ENCODE measurements at regions not wholly inside any gene's neighbourhood (a gene's known extent, or its start where the extent isn't known, plus 50 kb on each side); places are given as distances from the start of the nearest gene placed in this dataset.

- no peak for DNase-seq (ENCODE audit: low spot score)
- in situ Hi-C loops (cut with MboI; ENCODE audit: low pct_unique_long_range_greater_than_20kb, low sequenced_read_pairs, unreplicated experiment) = no loop called here
- no peak for TF ChIP-seq CTCF (IDR thresholded peaks at IDR 0.05; ENCODE audit: extremely low read depth, insufficient read depth, missing control alignments)
These were observed 125.3 kb downstream of the TM9SF2 start for GRCh38 chr13:99626461-99627082.

- DNase-seq (ENCODE audit: low spot score) = no peak
- TF ChIP-seq CTCF (IDR thresholded peaks at IDR 0.05; ENCODE audit: extremely low read depth, insufficient read depth, missing control alignments) = no peak
- in situ Hi-C loops (cut with MboI; ENCODE audit: low pct_unique_long_range_greater_than_20kb, low sequenced_read_pairs, unreplicated experiment) = no loop called here
These were observed 123.8 kb downstream of the TM9SF2 start for GRCh38 chr13:99624936-99625540.

GRCh38 chr13:99620806-99621205 is 119.5 kb downstream of the TM9SF2 start:
- in situ Hi-C loops (cut with MboI; ENCODE audit: low pct_unique_long_range_greater_than_20kb, low sequenced_read_pairs, unreplicated experiment) = no loop called here
- no peak for DNase-seq (ENCODE audit: low spot score)
- TF ChIP-seq CTCF (IDR thresholded peaks at IDR 0.05; ENCODE audit: extremely low read depth, insufficient read depth, missing control alignments) = no peak

- in situ Hi-C loops (cut with MboI; ENCODE audit: low pct_unique_long_range_greater_than_20kb, low sequenced_read_pairs, unreplicated experiment) = no loop called here
- no peak for TF ChIP-seq CTCF (IDR thresholded peaks at IDR 0.05; ENCODE audit: extremely low read depth, insufficient read depth, missing control alignments)
- DNase-seq (ENCODE audit: low spot score) = no peak
These were observed 117.9 kb downstream of the TM9SF2 start for GRCh38 chr13:99619207-99619606.

GRCh38 chr13:99617474-99618255 is 116.4 kb downstream of the TM9SF2 start:
- in situ Hi-C loops (cut with MboI; ENCODE audit: low pct_unique_long_range_greater_than_20kb, low sequenced_read_pairs, unreplicated experiment) = no loop called here
- no peak for DNase-seq (ENCODE audit: low spot score)
- TF ChIP-seq CTCF (IDR thresholded peaks at IDR 0.05; ENCODE audit: extremely low read depth, insufficient read depth, missing control alignments) = peak; percentile 67

- DNase-seq (ENCODE audit: low spot score) = peak; percentile 50
- peak; percentile 59 for TF ChIP-seq CTCF (IDR thresholded peaks at IDR 0.05; ENCODE audit: extremely low read depth, insufficient read depth, missing control alignments)
- in situ Hi-C loops (cut with MboI; ENCODE audit: low pct_unique_long_range_greater_than_20kb, low sequenced_read_pairs, unreplicated experiment) = no loop called here
These were observed 113.2 kb downstream of the TM9SF2 start for GRCh38 chr13:99614465-99614885.
